Neural cell (in vitro differentiated cells): ENCODE measurements at regions not wholly inside any gene's neighbourhood (a gene's known extent, or its start where the extent isn't known, plus 50 kb on each side); places are given as distances from the start of the nearest gene placed in this dataset.

Source experiments
- EZH2 ChIP-seq: fragments of 200-600, 300-800 bp; shearing (Covaris generic), sonication (generic); IDR thresholded peaks from 2 replicates; pipeline ENCODE4 v1.6.1; 2014; ENCODE audit warnings: antibody characterized with exemption, low read length, borderline replicate concordance, mild to moderate bottlenecking; ENCODE audit not compliant: insufficient read depth, poor library complexity, severe bottlenecking
- SMC3 ChIP-seq: fragments of 450-650 bp; conservative IDR thresholded peaks from 2 replicates; pipeline ENCODE4 v1.6.1; 2014; ENCODE audit warnings: antibody characterized with exemption, mild to moderate bottlenecking, moderate library complexity; ENCODE audit not compliant: poor library complexity
- TAF1 ChIP-seq: IDR thresholded peaks from 2 replicates; pipeline ENCODE4 v1.6.1; 2012; ENCODE audit warnings: low read depth

DNA sequence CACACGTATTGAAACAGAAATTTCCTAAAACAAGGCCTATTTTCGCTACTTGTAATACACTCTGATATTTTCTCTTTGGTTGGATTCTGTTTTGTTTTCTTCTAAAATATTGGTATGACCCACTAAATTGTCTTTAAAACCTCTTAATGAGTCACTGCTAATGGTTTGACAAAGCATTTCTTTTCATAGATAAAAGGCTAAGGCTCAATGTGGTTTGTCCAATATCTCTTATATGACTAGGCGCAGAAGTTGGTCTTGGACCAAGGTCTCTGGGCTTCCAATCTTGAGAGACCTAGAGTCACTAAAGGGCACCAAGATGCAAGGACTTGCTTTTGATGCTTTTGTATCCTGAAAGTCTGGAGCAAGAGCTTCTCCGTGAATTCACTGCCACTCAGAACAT, 498.2 kb upstream of the TCF4 start:
- TF ChIP-seq TAF1, result no peak
- no peak for TF ChIP-seq SMC3
- no peak for TF ChIP-seq EZH2
